ENCODE measurements at regions not wholly inside any gene's neighbourhood (a gene's known extent, or its start where the extent isn't known, plus 50 kb on each side); places are given as distances from the start of the nearest gene placed in this dataset.

DNA sequence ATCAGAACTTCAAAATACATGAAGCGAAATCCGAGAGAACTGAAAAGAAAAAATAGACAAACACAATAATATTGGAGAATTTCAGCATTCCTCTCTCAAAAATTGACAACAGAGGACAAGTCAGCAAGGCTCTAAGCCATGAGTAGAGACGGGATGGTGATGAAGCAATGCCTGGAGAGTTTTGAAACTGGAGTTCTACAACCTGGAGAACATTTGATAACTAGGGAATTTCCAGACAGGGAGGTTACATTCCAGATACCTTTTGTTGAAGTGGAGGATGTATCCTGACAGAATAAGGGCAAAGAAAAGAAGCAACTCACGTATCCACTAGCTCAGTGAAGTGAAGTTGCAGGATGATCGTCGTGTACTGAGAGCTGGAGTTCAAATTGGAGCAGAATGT is 291.4 kb downstream of the CTTN start:
- no peaks in the 10 kb centered on the region for H3K9me3 ChIP-seq (ENCODE audit: low read length)
- H3K9me2 ChIP-seq (ENCODE audit: insufficient read depth, low read length) = no peaks in the 10 kb centered on the region
- no peak overlapping the region for H2AFZ ChIP-seq (ENCODE audit: low read depth, low read length)
- H3K9ac ChIP-seq (ENCODE audit: low read length) = no peak overlapping the region
- H3K27ac ChIP-seq (ENCODE audit: low read length) = no peak overlapping the region
- TF ChIP-seq MXI1 (conservative IDR thresholded peaks at IDR 0.05; ENCODE audit: poor library complexity, severe bottlenecking) (no peak), CTCF (IDR thresholded peaks at IDR 0.05; ENCODE audit: poor library complexity, severe bottlenecking) (no peak), EP300 (conservative IDR thresholded peaks at IDR 0.05; ENCODE audit: poor library complexity, severe bottlenecking) (no peak), TAF1 (IDR thresholded peaks at IDR 0.05; ENCODE audit: low read depth) (no peak), RAD21 (conservative IDR thresholded peaks at IDR 0.05) (no peak), EZH2 (IDR thresholded peaks at IDR 0.05; ENCODE audit: borderline replicate concordance, insufficient read depth, low read length, poor library complexity, severe bottlenecking) (no peak), POLR2AphosphoS5 (IDR thresholded peaks at IDR 0.05) (no peak), SMC3 (conservative IDR thresholded peaks at IDR 0.05; ENCODE audit: poor library complexity) (no peak)
- TF ChIP-seq, protein P1, sequence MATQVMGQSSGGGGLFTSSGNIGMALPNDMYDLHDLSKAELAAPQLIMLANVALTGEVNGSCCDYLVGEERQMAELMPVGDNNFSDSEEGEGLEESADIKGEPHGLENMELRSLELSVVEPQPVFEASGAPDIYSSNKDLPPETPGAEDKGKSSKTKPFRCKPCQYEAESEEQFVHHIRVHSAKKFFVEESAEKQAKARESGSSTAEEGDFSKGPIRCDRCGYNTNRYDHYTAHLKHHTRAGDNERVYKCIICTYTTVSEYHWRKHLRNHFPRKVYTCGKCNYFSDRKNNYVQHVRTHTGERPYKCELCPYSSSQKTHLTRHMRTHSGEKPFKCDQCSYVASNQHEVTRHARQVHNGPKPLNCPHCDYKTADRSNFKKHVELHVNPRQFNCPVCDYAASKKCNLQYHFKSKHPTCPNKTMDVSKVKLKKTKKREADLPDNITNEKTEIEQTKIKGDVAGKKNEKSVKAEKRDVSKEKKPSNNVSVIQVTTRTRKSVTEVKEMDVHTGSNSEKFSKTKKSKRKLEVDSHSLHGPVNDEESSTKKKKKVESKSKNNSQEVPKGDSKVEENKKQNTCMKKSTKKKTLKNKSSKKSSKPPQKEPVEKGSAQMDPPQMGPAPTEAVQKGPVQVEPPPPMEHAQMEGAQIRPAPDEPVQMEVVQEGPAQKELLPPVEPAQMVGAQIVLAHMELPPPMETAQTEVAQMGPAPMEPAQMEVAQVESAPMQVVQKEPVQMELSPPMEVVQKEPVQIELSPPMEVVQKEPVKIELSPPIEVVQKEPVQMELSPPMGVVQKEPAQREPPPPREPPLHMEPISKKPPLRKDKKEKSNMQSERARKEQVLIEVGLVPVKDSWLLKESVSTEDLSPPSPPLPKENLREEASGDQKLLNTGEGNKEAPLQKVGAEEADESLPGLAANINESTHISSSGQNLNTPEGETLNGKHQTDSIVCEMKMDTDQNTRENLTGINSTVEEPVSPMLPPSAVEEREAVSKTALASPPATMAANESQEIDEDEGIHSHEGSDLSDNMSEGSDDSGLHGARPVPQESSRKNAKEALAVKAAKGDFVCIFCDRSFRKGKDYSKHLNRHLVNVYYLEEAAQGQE (IDR thresholded peaks at IDR 0.05; ENCODE audit: borderline replicate concordance) = no peak
- no peaks in the 10 kb centered on the region for H3F3A ChIP-seq (ENCODE audit: insufficient read depth, low read length, poor library complexity, severe bottlenecking)
- no peaks in the 10 kb centered on the region for H3K79me2 ChIP-seq (replicated peaks; ENCODE audit: insufficient read depth, low read length)
- H3K4me3 ChIP-seq (ENCODE audit: low read length) = no peak overlapping the region
- no peaks in the 10 kb centered on the region for H3K27me3 ChIP-seq (ENCODE audit: insufficient read depth, low read depth, low read length)
- no peaks in the 10 kb centered on the region for H3K36me3 ChIP-seq (ENCODE audit: insufficient read depth, low read length)
- H3K4me2 ChIP-seq (ENCODE audit: low read length) = no peak overlapping the region
- no peaks in the 10 kb centered on the region for H4K20me1 ChIP-seq (ENCODE audit: insufficient read depth)

- no peak overlapping the region for H2AFZ ChIP-seq (ENCODE audit: low read depth, low read length)
- no peak overlapping the region for H3K27ac ChIP-seq (ENCODE audit: low read length)
- H4K20me1 ChIP-seq (ENCODE audit: insufficient read depth) = no peaks in the 10 kb centered on the region
- no peaks in the 10 kb centered on the region for H3F3A ChIP-seq (ENCODE audit: insufficient read depth, low read length, poor library complexity, severe bottlenecking)
- H3K27me3 ChIP-seq (ENCODE audit: insufficient read depth, low read depth, low read length) = no peaks in the 10 kb centered on the region
- H3K9me2 ChIP-seq (ENCODE audit: insufficient read depth, low read length) = no peaks in the 10 kb centered on the region
- H3K79me2 ChIP-seq (replicated peaks; ENCODE audit: insufficient read depth, low read length) = no peaks in the 10 kb centered on the region
- H3K9ac ChIP-seq (ENCODE audit: low read length) = no peak overlapping the region
- no peak overlapping the region for H3K4me3 ChIP-seq (ENCODE audit: low read length)
- TF ChIP-seq TAF1 (IDR thresholded peaks at IDR 0.05; ENCODE audit: low read depth) (no peak), RAD21 (conservative IDR thresholded peaks at IDR 0.05) (no peak), MXI1 (conservative IDR thresholded peaks at IDR 0.05; ENCODE audit: poor library complexity, severe bottlenecking) (no peak), SMC3 (conservative IDR thresholded peaks at IDR 0.05; ENCODE audit: poor library complexity) (no peak), EZH2 (IDR thresholded peaks at IDR 0.05; ENCODE audit: borderline replicate concordance, insufficient read depth, low read length, poor library complexity, severe bottlenecking) (no peak), POLR2AphosphoS5 (IDR thresholded peaks at IDR 0.05) (no peak), EP300 (conservative IDR thresholded peaks at IDR 0.05; ENCODE audit: poor library complexity, severe bottlenecking) (no peak), CTCF (IDR thresholded peaks at IDR 0.05; ENCODE audit: poor library complexity, severe bottlenecking) (no peak)
- TF ChIP-seq, protein P1 (IDR thresholded peaks at IDR 0.05; ENCODE audit: borderline replicate concordance) = no peak
- no peaks in the 10 kb centered on the region for H3K9me3 ChIP-seq (ENCODE audit: low read length)
- H3K36me3 ChIP-seq (ENCODE audit: insufficient read depth, low read length) = no peaks in the 10 kb centered on the region
- H3K4me2 ChIP-seq (ENCODE audit: low read length) = no peak overlapping the region
Measured at GRCh38 chr11:70692131-70692530, 293.8 kb downstream of the CTTN start.
